Erythroblast (primary cell): ENCODE measurements at regions not wholly inside any gene's neighbourhood (a gene's known extent, or its start where the extent isn't known, plus 50 kb on each side); places are given as distances from the start of the nearest gene placed in this dataset.

Source experiments
- DNase-seq, 2 experiments: peaks; one replicate each; lab custom pipeline; 2025; lab: John Stamatoyannopoulos, UW
- GATA1 ChIP-seq: IDR thresholded peaks from 2 replicates; pipeline ENCODE4 v1.6.1; 2011; ENCODE audit warnings: low read depth, mild to moderate bottlenecking, control low read depth, low read length, moderate library complexity
- POLR2A ChIP-seq: IDR thresholded peaks from 2 replicates; pipeline ENCODE4 v1.6.1; 2011; ENCODE audit warnings: mild to moderate bottlenecking, low read length

- DNase-seq, result no peak
These were observed 137.5 kb upstream of the JUN start for GRCh38 chr1:58921342-58921741.

GRCh38 chr1:58921751-58922150, 137.9 kb upstream of the JUN start:
- no peak for DNase-seq
- TF ChIP-seq POLR2A (no peak), GATA1 (no peak)

More at GRCh38 chr1:58921342-58921741, 137.5 kb upstream of the JUN start:
- TF ChIP-seq GATA1 (no peak), POLR2A (no peak)

- no peak for DNase-seq
These were observed 138.6 kb upstream of the JUN start for GRCh38 chr1:58922302-58923089.

GRCh38 chr1:58923090-58923470, 139.2 kb upstream of the JUN start:
- no peak for TF ChIP-seq POLR2A
- no peak for TF ChIP-seq GATA1
- DNase-seq, result no peak

More at GRCh38 chr1:58922302-58923089, 138.6 kb upstream of the JUN start:
- TF ChIP-seq GATA1 (no peak), POLR2A (no peak)

GRCh38 chr1:58924016-58924565, 140.2 kb upstream of the JUN start:
- TF ChIP-seq POLR2A, result no peak
- TF ChIP-seq GATA1, result no peak
- DNase-seq, result peak; percentile 10 to 11

GRCh38 chr1:58924821-58925220, 141.0 kb upstream of the JUN start:
- no peak for TF ChIP-seq GATA1
- TF ChIP-seq POLR2A, result no peak
- DNase-seq, result no peak

GRCh38 chr1:58925247-58925646, 141.4 kb upstream of the JUN start:
- DNase-seq, result no peak
- TF ChIP-seq POLR2A (no peak), GATA1 (no peak)

GRCh38 chr1:58926152-58926551, 142.3 kb upstream of the JUN start:
- TF ChIP-seq POLR2A, result no peak
- DNase-seq, result no peak

GRCh38 chr1:58927041-58927721, 143.3 kb upstream of the JUN start:
- TF ChIP-seq GATA1, result no peak
- TF ChIP-seq POLR2A, result no peak
- DNase-seq, result no peak

GRCh38 chr1:58927722-58928085, 143.9 kb upstream of the JUN start:
- TF ChIP-seq GATA1, result no peak
- TF ChIP-seq POLR2A, result no peak
- no peak for DNase-seq

GRCh38 chr1:58928514-58928913, 144.7 kb upstream of the JUN start:
- no peak for DNase-seq
- TF ChIP-seq POLR2A (no peak), GATA1 (no peak)

- no peak for TF ChIP-seq POLR2A
- no peak for TF ChIP-seq GATA1
- peak; percentile 4 to 39 for DNase-seq
These were observed 146.0 kb upstream of the JUN start for GRCh38 chr1:58929671-58930325.

- TF ChIP-seq GATA1, result no peak
- TF ChIP-seq POLR2A, result no peak
- DNase-seq, result no peak
These were observed 147.2 kb upstream of the JUN start for GRCh38 chr1:58931024-58931423.

- no peak for DNase-seq
- TF ChIP-seq GATA1 (no peak), POLR2A (no peak)
These were observed 147.9 kb upstream of the JUN start for GRCh38 chr1:58931756-58932155.
